HG02571 (cell line): ENCODE measurements at regions not wholly inside any gene's neighbourhood (a gene's known extent, or its start where the extent isn't known, plus 50 kb on each side); places are given as distances from the start of the nearest gene placed in this dataset.
"Not testable (repeated sequence)": the region's sequence is repeated elsewhere in the genome, so short reads cannot be mapped to it uniquely, and the experiment has no call there.

Experiments used
- ATAC-seq: cut with Tn5 transposase; IDR thresholded peaks from one replicate; pipeline ENCODE4 v1.9.1; 2021; ENCODE audit warnings: mild to moderate bottlenecking, moderate library complexity; ENCODE audit not compliant: unreplicated experiment

DNA sequence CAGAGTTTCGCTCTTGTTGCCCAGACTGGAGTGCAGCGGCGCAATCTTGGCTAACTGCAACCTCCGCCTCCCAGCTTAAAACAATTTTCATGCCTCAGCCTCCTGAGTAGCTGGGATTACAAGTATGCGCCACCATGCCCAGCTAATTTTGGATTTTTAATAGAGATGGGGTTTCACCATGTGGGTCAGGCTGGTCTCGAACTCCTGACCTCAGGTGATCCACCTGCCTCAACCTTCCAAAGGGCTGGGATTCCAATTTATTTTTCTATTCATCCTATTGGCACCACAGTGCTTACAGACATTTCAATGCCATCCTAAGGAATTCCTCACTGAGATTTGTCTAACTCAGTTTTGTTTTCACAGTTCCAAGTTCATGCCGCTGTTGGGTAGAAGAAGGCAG, 98.3 kb upstream of the EGLN3 start:
- not testable (repeated sequence) for ATAC-seq

DNA sequence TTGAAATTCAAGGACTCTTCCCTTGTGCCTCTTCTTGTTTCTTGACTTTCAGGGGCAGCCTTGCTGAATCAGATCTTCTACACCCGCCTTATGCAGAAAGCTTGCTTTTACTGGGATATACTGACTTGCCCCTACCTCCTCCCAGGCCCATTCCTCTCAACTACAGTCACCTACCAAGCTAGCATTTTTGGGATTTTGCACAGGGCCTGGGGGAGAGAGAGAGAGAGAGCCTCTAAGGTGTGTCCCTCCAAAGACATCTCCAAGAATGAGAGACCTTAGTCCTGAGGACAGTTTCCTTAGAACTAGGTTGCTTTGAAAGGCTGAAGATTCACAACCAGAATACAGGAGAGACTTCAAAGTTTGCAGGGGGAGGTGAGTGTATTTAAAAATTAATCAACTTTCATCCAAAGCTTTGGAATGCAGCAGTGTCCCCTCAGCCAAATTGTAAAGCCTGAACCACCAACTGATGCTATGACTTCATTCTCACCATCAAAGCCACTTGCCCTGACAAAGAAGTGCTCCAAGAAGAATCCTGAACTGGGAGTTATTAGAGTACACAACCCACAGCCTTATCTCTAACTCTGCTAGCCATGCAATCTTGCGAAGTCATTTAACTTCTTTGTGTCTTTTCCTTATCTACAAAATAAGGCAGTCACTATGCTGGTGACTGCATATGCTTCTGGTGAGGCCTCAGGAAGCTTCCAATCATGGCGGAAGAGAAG, 96.1 kb upstream of the EGLN3 start:
- ATAC-seq = no peak

DNA sequence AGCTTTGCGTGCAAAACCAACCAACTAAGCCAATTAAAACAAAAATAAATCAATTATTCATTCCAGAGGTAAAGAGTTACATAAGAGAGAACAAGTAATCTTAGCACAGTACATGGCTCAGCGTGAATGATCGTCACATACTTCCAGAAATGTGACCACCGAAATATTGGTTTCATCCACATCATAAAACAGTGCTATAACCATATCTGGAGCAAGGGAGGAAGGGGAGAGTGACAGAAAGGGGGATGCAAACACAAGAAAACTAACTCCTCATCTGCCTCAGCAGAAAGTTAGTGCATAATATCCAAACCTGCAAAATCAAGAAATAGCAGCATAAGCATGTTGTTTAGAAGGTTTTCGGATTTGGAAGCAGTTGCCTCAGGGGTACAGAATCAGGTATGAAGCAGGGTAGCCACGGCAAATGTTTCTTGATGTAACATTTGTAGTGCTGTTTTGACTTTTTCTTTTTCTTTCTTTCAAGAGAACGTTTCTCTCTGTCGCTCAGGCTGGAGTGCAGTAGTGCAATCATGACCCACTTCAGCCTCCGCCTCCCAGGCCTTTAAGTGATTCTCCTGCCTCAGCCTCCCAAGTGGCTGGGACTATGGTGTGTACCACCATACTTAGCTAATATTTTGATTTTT, 93.9 kb upstream of the EGLN3 start:
- no peak for ATAC-seq

DNA sequence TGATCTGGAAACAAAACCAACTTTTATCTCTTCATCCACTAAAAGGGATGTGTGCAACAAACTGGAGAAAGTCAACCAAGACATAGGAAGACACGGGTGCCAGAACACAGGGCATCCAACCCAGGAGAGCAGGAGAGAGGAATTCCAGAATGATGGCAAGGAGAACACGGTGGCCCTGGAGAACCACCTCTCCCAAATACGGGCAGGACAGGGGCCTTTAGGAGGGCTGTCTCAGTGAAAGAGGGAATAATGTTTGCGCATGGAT, 93.4 kb upstream of the EGLN3 start:
- ATAC-seq = no peak

DNA sequence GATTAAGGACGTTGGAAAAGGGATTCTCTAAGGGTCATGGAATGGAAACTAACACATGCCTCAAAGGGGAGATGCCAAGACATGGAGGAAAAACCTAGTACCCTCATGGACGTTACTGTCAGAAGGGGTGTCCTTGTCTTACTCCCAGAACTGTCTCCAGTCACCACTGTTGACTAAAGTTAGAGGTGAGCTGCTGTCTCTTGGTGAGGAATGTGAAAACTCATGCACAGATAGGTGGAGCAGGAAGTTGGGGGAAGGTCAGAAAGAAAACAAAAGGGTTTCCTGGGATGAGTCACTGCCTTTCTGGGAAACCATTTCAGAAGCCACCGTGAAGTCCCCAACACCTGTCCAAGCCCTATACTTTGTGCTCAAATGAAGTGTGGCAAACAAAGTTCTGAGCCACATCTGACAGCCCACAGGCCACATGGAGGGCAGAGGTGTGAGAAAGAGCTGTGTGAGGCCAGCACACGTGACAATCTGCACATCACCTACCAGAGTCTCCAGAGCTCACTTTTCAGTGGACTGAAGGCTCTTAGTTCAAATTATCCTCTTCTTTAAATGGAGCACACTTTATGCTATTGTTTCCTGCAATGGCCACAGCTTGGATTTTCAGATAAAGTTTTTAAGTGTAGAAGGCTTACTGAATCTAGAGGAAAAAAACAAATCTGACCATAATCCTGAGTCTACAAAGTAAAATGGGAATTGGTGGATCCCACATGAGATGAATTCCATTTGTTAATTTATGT, 92.9 kb upstream of the EGLN3 start:
- peak; percentile 84 for ATAC-seq

DNA sequence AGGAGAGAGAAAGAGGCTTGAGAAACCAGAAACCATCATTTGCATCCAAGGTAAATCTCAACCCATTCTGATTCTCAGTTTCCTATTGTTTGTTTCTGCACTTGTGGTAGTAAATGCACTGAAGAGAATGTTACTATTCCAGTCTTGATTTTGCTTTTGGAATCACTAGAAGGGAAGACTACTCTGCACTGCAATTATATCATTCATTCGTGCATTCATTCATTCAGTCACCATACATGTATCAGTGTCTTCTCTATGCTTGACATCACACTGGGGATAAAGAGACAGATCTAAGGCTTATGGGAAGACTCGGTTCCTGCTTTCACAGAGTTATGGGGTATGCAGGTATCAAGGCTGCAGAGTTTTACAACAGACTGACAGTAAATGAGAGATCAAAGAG, 90.3 kb upstream of the EGLN3 start:
- no peak for ATAC-seq

DNA sequence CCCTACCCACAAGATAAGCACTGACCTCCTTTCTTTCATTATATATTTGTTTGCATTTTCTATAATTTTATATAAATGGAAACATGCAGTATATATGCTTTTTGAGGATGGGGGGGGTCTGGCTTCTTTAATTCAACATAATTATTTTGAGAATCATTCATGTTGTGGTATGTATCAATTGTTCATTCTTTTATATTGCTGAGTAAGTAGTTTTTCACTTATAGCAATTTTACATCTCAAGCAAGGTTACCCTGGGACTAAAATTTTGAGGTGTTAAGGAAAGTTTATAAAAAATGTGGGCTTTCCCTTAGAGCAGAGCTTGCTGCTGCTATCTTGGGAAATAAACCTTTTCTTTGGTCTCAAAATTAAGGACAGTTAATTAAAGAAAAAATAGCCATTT, 89.9 kb upstream of the EGLN3 start:
- no peak for ATAC-seq

DNA sequence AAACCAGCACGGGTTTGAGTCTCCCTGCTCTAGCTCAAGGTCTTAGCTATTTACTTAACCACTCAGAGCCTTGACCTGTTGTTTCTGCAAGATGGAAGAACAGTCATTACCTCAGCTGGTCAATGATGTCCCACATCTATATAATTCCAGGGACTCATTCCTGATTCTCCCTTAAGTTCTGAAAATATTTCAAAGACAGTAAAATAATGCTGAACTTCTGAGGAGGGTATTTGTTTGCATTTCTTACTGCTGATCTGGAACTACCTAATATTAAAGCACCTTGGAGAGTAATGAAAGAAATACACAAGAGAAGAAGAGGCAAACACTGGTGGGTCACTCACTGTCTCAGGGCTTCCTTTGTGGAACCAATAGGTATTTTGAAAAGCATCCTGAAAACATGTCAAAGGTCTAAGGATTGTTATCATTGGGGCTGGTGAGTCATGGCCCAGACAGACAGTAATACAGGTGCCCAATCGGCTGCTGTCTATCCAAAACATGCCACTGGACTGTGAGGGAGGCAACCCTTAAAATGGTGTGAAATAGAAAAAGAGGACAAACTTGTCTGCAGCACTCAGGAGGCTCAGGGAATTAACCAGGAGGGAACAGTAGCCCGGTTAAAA, 88.7 kb upstream of the EGLN3 start:
- ATAC-seq = no peak

DNA sequence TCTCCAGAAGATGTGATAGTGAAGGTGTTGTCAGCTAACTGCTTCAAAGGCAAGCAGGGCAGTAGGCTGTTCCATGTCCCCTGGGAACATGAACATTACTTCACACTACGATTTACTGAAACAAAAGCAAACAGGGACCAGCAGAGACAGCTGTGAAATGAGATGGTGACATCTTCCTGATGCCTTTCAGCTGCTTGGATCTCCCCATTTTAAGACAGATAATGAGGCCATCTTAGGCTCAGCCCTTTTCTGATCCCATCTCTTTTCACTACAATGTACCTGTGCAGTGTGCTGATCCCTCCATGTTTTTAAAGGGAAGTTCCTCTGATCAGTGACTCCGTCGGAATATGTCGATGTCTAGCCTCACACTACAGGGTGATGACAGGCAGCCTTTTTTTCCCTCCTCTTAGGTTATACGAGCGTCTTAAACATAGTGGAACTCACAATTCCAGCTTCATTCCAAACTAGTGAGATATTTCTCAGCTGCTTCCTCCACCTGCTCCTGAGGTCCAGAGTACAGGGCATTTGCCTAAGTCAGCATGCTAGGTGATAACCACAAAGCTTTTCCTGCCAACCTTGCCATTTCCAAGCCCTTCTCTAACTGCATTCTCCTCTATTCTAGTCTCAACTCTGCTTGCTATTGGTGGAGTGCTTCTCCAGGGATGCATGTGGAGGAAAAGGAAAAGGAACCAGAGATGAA, 87.6 kb upstream of the EGLN3 start:
- no peak for ATAC-seq

DNA sequence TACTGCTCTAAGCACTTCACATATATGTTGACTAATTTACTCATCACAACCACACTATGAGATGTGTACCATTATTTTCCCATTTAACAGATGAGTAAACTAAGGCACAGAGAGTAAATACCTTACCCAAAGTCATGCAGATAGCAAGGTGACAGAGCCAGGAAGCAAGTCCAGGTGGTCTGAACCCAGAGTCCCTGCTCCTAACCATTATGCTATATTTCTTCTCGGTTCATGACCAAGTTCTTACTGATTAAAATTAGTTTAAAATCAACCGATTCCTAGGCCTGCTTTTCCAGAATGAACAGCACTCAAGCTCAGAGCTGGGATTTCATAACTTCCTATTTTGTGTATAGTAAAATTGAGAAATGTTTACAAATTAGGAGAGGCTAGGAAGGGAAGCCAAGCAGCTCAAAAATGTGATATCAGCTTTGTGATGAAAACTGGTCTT, 85.5 kb upstream of the EGLN3 start:
- ATAC-seq = no peak

DNA sequence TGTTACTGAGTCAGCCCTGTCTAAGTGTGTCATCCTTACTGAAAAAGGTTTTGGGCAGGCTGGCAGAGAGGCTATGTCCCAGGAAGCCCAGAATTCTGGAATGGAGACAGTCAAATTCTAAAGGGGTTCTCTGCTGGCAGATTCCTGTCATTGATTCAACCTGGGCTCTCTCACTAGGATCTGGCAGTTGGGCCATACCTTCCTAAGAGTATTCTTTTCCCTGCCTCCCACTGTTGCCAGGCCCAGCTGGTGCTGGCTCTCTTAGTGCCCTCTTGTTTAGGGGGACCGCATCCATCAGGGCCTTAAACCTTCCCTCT, 85.0 kb upstream of the EGLN3 start:
- no peak for ATAC-seq

DNA sequence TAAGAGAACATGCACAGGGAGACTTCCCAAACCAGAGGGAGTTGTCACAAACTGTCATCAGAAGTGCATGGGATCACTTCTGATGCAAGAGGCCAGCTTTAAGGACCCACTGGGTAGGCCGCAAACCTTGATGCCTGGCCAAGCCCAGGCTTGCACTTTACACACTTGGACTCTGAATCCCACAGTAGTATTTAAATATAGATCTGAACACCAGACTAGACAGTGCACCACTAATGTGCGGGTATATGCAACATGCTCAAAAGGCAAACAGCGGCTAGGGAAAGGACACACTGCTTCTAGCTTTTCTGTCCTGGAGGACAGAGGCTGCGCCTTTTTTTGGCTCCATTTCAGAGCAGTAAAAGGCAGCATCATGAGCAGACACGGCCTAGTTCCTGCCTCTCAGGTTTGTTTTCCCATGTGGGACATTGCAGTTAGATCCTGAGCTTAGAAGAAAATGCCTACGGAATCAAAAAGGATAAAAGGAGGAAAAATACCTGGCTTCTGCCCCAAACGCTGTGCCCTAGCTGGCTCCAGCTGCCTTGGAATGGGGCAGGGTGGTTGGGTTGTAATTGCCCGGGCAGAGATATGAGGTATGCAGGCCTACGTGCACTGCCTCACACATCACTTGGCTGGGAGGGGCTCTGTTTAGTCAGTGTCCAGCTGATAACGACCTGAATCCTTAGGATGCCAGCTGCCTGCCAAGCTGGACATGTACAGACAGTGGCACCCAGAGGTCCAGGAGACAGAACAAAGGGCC, 84.5 kb upstream of the EGLN3 start:
- no peak for ATAC-seq

DNA sequence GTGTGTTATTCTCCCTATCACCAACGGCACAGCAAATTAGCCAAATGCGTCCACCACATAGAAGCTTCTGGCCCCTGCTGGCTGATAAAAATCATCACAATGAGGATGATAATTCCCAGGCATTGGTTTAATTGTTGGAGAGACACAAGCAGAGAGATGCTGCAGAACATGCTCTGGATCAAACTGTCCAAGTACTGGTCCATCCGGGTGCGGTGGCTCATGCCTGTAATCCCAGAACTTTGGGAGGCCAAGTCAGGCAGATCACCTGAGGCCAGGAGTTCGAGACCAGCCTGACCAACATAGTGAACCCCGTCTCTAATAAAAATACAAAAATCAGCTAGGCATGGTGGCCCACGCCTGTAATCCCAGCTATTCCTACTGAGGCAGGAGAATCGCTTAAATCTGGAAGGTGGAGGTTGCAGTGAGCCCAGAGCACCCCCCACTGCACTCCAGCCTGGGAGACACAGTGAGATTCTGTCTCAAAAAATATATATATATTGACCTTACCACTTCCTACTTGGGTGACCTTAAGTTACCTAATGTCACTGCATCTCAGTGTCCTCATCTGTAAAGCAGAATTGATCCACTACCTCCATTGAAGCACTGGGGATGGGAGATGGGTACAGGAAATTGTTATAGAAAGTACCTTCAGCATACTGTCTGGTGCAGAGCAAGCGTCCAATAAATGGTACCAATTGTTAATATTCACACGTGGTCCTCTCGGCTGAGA, 83.7 kb upstream of the EGLN3 start:
- no peak for ATAC-seq

DNA sequence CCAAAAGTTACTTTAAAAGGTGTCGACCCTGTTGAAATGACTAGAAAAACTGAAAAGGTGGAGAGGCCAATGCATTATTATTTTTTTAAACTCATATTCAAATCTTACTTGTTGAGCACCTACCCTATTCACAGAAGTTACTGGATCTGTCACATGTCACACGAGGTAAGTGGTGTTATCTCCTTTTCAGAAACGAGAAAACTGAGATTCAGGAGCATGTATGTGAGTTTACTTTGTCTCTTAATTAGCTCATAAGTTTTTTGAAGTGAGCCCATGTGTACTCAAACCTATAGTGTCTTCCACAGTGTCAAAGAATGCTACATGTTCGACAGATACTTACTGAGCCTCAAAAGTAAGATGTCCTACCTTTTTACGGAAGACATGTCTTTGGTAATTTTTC, 81.8 kb upstream of the EGLN3 start:
- no peak for ATAC-seq

DNA sequence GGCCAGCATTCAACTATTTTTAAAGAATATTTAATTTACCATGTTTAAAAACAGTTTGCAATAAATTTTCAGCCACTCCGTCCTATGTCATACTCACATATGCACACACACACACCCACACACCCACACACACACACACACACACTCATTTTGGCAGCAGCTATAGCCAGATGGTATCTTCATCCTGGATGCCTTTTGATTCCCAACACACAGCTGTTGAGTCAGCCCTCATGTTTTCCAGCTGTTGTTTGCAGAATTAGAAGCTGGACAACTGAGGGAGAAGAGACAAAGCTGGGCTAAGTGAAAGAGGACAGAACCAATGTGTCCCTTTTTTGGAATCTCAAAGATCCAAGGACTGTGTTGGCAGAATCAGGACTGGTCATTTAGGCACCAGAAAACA, 80.0 kb upstream of the EGLN3 start:
- no peak for ATAC-seq

DNA sequence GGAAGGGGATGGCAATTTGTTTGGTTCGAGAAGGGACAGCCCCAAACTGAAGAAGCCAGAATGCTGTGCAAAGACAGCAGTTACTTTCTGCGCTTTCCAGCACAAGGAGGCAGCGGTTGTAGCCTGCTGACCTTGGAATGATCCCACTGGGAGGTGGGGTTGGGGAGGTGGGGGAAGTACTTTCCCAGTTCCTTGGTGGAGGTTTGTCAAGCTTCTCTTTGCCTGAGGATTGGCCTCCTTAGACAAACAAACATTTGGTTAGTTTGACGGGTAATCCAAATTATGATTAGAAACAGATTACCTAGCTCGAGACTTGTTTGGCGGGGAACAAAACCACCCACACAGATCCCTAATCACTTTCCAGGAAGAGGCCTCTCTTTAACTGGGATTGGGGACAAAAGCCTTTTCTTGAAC, 79.1 kb upstream of the EGLN3 start:
- no peak for ATAC-seq

DNA sequence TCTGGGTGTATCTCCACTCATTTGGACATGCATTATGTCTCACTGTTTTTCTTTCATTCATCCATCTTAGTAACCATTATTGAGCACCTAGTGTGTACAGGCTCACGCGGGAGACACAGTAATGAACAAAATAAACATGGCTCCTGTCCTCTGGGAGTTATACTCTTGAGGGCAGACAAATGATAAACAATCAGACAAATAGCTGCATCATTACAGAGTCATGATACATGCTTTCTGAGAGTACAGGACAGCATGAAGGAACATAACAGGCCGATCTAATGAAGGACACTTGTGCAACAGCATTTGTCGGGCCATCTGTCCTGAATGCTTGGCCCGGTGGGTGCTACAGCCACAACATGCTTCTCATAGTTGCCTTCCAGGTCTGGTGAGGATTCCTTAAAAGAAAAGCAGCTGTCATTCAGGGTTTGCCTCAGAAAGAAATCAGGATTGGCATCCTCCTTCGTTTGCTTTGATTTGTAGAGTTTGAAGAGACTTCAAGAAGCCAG, 77.2 kb upstream of the EGLN3 start:
- no peak for ATAC-seq

DNA sequence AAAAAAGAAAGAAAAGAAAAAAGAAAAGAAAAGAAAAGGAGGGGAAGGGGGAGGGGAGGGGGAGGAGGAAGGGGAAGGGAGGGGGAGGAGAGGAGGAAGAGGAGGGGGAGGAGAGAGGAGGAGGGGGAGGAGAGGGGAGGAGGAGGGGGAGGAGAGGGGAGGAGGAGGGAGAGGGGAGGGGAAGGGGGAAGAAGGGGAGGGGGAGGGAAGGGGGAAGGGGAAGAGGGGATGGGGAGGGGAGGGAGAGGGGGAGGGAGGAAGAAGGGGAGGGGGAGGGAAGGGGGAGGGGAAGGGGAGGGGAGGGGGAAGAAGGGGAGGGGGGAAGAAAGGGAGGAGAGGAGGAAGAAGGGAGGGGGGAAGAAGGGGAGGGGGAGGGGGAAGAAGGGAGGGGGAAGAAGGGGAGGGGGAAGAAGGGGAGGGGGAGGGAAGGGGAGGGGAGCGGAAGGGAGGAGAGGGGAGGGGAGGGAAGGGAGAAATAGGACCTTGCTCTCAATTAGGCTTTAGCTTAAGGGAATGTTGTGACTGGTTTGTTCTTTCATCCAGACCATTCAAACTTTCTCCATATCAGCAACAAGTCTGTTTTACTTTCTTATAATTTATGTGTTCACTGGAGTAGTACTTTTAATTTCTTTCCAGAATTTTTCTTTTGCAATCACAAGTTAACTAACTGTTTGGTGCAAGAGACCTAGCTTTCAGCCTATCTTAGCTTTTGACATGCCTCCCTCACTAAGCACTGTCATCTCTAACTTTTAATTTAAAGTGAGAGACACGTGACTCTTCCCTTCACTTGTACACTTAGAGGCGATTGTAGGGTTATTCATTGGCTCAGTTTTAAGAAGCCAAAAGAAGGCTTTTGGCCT, 76.5 kb upstream of the EGLN3 start:
- ATAC-seq = no peak
